GM19452 (cell line): ENCODE measurements at regions not wholly inside any gene's neighbourhood (a gene's known extent, or its start where the extent isn't known, plus 50 kb on each side); places are given as distances from the start of the nearest gene placed in this dataset.
"Not testable (repeated sequence)": the region's sequence is repeated elsewhere in the genome, so short reads cannot be mapped to it uniquely, and the experiment has no call there.

Source experiments
- ATAC-seq: cut with Tn5 transposase; IDR thresholded peaks from one replicate; pipeline ENCODE4 v1.9.1; 2021; ENCODE audit not compliant: unreplicated experiment

DNA sequence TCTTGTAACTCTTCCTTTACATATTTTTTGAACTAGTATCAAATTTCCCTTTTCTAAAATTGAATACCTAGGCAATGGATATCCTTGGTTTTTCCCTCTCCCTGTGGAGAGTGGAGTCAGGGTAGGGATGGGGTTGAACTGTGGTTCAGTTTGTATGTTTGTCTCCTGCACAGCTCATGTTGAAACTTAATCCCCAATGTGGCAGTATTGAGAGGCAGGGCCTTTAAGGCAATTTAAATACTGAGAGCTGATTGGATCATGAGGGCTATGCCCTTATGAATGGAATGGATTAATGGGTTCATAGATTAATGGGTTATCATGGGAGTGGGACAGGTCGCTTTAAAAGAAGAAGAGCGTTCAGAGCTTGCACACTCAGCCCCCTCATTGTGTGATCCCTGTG is 127.2 kb upstream of the RGS6 start:
- ATAC-seq, result no peak

DNA sequence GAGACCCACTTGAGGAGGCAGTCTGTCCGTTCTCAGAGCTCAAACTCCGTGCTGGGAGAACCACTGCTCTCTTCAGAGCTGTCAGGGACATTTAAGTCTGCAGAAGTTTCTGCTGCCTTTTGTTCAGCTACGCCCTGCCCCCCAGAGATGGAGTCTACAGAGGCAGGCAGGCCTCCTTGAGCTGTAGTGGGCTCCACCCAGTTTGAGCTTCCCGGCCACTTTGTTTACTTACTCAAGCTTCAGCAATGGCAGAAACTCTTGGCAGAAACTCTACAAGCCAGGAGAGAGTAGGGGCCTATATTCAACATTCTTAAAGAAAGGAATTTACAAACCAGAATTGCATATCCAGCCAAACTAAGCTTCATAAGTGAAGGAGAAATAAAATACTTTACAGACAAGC is 125.2 kb upstream of the RGS6 start:
- not testable (repeated sequence) for ATAC-seq

DNA sequence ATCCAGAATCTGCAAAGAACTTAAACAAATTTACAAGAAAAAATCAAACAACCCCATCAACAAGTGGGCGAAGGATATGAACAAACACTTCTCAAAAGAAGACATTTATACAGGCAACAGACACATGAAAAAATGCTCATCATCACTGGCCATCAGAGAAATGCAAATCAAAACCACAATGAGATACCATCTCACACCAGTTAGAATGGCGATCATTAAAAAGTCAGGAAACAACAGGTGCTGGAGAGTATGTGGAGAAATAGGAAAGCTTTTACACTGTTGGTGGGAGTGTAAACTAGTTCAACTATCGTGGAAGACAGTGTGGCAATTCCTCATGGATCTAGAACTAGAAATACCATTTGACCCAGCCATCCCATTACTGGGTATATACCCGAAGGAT is 121.4 kb upstream of the RGS6 start:
- ATAC-seq, result not testable (repeated sequence)

DNA sequence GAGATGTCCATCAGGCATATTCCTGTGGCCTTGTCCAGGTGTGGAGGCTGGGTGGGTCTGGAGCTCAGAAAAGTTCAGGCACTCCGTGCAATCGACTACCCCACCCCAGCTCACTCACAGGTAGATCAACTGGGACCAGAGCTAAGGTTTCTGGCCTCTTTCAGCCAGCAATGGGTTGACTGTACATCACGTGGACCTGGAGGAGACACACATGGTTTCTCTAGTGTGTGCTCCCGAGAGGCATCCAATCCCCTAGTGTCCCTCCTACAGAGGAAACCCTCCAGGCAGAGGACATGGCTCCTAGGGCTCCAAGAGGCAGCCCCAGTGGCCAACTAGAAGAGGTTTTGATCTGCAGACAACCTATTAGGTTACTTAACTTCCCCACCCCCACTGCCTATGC is 119.5 kb upstream of the RGS6 start:
- ATAC-seq, result no peak

DNA sequence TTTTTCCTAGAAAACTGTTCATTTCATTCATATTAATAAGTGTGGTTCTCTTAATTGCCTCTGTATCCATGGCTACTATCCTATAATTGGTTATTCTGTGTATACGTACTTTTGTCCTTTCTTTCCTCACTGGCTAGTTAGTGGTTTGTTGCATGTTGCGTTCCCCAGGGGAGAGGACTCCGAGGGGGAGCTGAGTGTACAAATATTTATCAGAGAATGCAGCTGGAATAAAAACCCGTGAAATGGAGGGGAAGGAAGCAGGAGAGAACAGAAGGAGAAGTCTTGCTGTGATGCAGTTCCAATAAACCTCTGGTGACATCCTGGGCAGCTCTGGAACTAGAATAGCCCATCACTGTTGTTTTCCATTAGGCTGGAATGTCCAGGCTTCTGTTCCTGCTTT is 117.1 kb upstream of the RGS6 start:
- ATAC-seq, result no peak

DNA sequence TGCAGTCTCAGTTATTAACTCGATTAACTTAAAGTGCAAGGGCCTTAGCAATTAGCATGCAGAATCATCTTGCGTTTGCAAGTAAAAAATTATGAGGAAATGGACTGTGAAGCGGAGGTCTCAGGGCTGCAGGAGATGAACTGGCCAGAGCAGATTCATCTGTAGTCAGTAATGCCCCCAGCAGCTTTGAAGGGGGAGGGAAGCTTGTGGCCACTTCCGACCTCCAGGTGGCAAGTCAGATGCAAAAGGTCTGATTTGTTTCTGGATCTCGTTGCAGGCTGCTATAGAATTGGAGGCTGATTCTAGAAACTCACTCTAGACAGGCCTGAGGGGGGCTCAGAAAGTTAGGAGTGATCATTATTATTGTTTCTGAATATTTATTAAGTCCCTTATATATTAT is 107.4 kb upstream of the RGS6 start:
- no peak for ATAC-seq

DNA sequence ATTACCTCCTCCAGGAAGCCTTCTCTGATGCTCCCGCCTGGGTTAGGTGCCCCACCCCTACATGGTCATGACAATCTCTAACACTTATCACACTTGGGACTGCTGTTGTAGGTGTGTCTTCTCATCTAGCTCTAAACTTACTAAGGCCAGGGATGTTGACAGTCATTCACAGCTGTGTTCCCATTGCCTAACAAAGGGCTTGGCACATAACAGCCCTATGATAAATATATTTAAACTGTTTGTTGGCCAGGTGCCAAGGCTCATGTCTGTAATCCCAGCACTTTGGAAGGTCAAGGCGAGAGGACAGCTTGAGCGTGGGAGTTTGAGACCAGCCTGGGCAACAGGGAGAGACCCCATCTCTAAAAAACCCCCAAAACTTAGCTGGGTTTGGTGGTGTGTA is 98.8 kb upstream of the RGS6 start:
- no peak for ATAC-seq

DNA sequence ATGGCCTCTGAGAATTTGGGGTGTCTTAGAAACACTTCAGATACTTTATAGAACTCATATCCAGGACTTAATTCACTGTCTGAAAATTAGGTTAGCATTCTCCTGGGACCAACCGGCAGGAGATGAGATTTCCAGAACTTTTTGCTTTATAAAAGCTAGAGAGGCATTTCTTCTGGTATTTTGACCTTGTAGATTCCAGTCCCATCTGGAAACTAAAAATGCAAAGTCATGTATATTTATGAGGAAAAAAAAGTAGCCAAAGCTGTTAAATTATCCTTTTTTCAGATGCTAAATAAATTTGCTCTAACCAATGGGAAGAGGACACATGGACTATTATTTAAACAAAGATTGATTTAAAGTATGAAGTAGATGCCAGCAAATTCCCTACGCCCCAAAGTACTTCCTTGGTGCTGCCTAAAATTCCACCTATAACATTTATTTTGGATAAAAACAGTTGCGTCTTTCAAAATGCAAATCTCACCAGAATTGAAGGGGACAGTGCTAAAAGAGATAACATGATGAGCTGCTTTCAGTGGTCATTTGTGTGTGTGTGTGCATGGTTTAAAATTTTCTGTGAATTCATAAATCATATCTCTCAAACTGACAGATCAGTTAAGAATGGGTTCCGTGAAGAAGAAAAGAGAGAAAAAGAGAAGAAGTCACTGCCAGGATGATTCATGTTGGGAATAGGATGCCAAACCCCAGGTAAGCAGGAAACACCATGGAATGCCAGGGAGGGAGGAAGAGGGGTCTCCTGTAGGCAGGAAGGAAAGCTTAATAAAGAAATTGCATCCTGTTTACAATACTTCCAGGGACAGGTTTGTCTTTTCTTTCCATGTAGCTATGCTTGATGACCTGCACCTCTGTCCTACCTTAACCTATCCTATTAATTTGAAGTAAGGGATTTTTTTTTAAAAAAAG is 97.7 kb upstream of the RGS6 start:
- no peak for ATAC-seq

DNA sequence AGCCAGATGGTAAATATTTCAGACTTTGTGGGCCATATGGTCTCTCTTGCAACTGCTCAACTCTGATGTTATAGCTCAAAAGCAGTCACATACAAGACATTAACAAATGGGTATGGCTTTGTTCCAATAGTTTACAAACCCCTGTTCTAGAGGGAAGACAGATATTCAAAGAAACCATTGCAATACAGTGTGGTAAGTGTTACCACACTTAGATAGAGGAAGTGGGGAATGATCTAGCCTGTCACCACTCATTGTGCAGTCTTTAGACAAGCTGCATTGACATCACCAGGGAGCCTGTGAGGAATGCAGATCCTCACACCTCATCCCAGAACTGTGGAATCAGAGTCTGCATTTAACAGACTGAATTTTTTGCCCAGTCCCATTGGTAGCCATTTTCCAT is 80.0 kb upstream of the RGS6 start:
- no peak for ATAC-seq

DNA sequence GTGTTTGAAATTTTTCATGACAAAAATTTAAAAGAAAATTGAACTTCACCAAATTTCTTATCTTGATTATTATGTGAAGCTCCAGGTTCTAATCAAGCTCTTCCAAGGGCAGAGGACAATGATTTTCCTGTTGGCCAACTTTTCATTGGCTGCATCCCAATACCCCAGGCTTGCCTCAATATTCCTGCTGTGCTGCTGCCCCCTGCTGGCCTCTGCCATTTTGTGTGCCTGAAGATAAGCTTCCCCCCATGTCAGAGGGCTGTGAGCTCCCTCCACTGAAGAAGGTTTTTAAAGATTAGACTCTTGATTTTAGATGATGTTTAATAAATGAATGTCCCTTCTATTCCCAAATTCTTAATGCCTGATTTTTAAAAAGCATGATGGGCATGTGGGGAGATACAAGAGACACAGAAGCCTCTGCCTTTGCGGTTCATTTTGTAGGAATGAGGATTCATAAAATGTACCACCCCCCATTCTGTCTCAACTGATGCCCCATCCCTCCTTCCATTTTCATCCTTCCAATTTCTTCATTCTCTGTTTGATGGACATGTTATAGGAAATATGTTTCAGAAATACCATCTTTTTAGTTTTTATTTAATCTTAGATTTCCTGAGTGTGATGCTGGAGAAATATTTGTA is 76.7 kb upstream of the RGS6 start:
- no peak for ATAC-seq

DNA sequence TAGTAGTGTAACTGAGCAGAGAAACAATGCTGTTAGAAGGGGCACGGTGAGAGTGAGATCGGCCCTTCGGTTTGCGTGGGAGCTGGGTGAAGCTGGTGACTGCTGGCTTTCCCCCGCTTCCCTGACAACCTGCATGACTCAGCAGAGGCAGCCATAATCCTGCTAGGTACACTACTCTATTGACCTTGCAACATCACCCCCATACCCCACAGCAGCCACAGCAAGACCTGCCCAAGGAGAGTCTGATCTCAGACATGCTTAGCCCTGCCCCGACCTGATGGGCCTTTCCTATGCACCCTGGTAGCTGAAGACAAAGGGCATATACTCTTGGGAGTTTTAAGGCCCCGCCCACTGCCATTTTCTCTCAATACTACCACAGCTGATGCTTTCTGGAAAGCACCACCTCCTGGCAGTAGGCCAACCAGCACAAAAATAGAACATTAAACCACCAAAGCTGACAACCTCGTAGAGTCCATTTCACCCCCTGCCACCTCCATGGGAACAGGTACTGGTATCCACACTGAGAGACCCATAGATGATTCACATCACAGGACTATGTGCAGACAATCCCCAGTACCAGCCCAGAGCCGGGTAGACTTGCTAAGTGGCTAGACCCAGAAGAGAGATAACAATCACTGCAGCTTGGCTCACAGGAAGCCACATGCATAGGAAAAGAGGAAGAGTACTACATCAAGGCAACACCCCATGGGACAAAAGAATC is 75.9 kb upstream of the RGS6 start:
- ATAC-seq, result peak; percentile 44

DNA sequence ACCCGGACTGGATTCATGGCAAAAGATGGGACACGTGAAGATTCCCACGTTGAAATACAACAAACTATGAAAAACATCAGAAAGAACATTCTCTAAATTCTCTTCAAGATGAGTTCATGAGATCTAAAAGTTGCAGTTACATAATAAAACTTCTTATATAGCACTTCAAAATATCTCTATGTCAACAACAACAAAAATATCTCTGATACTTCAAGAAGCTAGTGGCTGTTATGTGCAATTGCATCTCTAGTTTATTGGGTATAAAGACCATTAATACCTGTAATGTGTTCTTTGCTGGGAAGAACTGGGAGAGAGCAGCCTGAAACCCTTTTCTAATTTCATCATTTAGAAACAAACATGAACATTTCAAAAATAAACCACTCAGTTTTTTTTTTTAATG is 69.2 kb upstream of the RGS6 start:
- no peak for ATAC-seq

DNA sequence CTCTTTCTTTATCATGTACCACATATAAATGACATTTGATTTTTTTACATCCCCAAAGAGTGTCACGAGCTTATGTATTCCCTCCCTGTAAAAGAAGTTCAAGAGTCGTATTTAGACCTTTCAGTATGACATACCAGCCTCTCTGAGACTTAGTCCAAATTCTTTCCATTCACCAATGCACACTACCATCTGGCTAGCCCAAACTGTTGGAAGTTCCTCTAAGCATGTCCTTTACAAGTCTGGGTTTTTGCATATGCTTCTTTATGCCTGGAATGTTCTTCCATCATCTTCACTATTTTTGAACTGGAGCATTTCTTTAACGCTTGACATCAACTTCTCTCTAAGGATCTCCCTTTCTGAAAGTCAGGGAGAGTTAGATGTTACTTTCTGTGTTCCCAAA is 68.5 kb upstream of the RGS6 start:
- no peak for ATAC-seq
